ENCODE measurements at regions not wholly inside any gene's neighbourhood (a gene's known extent, or its start where the extent isn't known, plus 50 kb on each side); places are given as distances from the start of the nearest gene placed in this dataset.

DNA sequence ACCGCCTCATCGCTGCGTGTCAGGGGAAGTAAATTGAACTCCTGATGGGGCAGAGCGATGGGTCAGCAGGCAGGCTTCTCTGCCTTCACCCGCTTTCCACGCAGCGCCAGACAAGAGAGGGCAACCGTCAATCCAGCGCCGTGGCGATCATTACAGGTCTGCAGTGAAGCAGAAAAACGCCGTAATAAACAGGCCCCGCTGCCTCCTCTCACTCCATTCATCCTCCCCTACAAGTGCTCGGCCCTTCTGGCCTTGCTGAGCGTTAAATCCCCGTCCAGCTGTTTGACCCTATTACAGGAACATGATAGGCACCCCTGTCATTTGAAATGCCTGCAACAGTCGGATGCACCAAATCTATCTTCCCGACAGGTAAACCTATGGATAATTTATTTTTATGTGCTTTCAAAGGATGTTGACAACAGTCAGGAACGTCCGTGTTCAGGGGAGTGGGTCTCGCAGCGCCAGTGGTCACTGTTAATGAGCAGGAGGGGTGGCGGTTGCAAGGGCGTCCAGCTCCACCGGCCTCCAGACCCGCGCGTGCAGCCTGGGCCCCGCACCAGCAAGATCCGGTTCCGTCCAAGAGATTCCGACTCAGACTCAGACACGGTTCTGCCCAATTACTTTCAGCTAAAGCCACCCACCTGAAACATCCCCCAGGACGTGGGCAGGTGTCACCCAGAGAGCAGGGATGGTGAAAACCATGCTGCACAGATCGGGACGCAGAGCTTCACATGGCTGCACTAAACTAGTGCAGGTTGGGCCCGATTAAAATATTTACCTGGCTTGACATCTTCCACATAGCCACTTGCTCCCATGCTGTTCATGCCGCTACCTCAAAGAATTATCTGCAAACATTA, 508.0 kb upstream of the MGMT start:
- no peak for DNase-seq (ENCODE audit: low read depth in 2 of 2)

DNA sequence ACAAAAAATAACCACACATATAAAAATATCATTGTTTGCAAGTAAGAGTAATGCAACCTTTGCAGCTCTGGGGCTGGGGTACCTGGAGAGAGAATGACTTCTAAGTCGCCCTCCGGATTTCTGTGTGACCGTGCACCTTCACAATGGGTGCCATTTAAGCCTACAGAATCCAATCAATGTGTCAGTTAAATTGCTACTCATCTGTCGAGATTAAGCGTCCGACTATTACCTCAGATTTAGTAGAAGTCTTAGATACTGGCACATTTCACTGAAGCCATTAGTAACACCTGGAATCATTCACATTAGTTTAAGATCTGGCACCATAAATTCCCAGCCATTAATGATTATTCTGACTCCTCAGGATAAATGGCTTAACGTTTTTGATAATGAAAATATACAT, 507.3 kb upstream of the MGMT start:
- DNase-seq (ENCODE audit: low read depth in 2 of 2) = no peak

DNA sequence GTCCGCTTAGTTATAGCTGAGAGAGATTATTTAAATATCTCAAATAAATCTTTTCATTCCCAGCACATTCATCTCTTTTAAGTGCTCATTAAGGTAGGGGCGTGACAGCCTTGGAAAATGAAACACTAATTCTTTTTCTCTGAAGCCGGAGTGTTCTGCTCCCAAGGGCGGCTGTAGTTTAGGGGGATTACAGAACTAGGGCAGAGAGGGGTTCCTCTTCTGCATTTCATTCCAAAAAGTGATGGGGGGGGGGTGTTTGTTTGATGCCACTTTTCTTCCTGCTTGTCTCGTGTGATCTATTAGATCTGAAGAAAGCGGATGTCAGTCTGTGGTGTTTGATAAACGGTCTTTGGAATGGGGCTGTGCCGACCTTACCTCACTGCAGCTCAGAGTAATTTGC, 506.5 kb upstream of the MGMT start:
- no peak for DNase-seq (ENCODE audit: low read depth in 2 of 2)

DNA sequence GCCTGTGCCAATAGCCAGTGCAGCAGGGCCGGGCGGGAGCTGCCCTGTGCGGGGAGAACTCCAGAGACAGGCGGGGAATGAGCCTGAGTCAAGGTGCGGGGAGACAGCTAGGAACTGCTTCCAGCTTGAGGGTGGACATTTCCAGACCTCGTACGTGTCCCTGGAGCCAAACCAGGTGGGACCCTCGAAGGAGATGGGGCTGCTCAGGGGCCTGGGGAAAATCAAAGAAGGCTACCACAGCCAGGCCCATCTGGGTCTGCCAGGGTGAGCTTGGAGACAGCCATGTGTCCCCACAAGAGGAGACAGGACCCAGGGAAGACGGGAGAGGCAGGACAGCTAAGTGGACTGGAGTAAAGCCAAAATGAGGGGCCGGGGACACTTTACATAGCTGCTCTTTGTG, 504.9 kb upstream of the MGMT start:
- DNase-seq (ENCODE audit: low read depth in 2 of 2) = no peak

DNA sequence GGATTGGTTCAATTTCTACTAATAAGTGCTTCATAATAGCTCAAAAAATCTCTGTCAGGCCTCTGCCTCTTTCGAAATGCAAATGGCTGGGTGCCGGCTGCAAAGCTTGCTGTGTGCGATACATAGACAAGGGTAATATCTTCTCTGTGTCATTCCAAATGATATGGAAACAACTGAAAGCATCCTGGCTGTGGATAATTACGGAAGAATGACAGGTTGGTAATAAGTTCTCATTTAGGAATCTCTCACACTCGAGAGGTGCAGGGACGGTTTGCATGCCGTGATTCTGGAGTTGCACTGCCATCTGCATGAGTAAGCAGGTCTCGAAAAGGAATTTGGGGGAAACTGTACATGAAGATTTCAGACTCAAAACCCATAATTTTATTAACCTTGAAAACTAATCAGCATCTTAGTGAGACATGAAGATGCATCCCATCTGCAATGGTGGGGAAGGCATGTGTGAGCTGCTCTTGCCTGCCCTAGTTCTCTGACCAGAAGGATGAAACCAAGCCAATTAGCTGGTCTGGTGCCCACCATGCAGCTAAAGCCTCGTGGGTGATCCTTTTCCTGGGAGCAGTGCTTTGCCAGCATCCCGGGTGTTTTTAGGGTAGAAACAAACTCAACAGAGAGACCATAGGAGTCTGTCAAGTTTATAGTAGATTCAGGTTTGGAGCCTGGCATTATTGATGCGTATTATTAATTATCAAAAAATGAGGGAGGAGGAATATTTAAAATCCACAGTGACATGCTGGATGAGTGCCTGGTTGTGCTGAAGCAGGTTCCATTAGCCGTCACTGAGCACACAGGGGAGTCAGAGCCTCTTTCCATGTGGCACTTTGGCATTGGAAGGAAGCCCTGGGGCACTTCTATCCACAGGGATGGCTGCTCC, 503.6 kb upstream of the MGMT start:
- no peak for DNase-seq (ENCODE audit: low read depth in 2 of 2)

DNA sequence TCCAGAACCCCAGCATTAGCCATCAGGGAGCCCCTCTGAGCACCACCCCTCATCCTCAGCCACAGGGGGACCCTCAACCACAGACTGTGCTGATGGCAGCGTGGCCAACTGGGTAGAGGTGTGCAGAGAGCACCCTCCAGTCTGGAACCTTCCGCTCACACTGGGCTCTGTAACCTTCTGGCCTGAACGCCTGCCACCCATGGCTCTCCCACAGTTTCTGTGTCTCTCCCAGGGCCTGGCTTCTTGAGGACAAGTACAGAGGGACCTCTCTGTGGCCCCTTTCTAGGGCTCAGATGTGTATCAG, 503.0 kb upstream of the MGMT start:
- no peak for DNase-seq (ENCODE audit: low read depth in 2 of 2)

DNA sequence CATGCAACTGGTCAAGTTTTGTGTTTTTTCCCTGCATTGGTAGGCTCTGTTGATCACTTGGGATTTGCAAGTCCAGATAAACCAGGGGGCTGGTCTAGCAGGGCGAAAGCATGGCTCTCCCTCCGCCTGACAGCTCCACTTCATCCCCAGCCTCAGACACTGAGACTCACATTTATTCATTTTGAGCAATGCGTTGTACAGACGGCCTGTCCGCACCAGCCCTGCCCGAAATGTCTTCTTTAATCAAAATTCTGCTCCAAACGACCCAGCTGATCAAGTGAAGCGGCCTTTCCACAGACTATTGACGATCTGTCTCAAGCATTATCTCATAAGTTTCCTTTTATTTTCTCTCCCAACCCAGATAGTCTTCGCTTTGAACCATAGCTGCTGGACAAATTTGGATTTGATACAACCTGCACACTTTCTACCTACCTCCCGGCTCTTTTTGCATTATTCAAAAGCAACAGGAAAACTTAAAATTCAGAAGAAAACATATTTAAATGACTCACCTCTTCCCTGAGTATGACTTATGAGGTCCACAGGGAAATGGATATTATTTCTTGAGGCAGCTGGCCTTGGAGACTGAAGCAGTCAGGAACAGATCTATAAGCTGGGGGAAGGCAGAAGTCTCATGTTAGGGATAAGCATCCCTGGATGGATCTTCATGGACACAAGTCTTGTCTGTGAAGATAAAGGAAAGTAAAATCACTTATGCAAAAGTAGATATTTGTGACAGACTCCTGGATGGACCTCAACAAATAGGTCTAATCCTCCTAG, 498.9 kb upstream of the MGMT start:
- no peak for DNase-seq (ENCODE audit: low read depth in 2 of 2)

DNA sequence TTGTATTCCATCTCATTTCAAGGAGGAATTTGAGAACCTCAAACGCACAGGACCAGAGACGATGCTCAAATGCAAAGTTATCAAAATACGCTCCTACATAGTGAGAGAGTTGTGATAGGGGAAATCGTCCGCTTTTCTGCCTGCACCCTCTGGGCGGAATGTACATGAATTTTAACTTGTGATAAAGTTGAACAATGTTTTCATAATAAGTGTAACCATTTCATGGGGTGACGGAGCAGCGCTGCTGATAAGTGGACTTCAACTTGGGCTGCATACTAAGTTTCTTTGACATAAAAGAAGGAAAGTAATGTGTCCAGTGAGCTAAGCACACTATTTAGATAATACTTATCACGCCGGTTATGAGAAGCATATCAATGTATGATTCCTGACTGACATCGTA, 497.5 kb upstream of the MGMT start:
- DNase-seq (ENCODE audit: low read depth in 2 of 2) = no peak

DNA sequence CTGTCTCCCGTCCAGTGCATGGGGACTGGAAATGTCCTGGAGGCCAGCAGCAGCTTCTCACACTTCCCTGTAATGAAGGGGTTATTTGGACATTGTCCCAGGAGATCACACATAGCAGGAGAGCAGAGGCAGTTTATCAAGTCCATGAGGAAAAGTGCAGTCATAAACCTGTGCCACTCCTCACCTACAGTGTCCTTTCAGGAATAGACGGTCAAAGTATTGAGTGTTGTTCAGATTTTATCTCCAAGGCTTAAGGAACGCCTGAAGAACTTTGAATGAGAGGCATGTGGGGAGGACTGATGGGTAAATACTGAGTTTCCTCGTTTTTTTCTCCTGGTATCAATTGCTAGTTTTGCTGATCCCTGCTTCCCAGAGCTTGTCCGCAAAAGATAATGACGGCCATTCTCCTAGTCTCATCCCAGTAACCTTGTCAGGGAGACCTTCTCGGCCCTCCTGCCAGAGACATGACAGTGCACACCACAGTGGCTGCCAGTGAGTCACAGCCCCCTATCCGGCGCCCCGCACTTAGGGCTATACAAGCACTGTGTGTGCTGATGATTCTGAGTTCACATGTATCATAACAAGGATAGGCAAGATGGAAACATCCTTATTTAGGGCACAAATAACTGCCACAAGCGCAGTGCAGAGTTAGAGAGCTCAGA, 495.5 kb upstream of the MGMT start:
- no peak for DNase-seq (ENCODE audit: low read depth in 2 of 2)

DNA sequence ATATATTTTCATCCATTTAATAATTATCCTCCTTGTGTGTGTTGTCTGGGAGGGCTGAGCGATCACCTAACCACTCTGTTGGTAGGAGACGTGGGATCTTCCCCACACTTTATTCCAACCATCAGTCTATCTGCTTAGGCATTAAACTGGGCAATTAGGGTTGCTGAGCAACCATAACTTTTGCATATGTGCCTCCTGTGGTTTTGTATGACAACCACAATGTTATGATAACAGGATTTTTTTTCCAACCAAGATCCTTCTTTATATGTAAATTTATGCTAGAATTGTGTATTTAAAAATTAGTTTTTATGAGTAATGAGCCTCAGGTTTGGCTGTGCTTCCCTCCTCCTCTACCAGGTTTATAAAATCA, 495.0 kb upstream of the MGMT start:
- no peak for DNase-seq (ENCODE audit: low read depth in 2 of 2)

DNA sequence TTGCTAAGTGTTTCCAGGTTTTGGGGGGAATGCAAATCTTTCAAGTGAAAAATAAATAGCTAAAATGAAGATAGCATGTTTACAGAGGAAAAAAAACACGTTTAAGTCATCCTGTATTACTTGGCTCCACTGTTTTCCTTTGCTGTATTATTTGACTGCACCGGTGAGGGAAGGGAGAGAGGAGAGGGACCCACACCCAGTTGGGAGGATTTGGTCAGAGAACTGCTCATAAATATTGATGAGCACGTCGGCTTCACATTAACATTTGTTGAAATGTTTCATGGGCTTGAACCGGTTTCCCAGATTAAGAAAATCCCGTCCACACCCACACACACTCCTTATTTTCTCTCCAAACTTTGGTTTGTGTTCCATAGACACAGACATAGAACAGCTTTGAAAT, 493.8 kb upstream of the MGMT start:
- no peak for DNase-seq (ENCODE audit: low read depth in 2 of 2)

DNA sequence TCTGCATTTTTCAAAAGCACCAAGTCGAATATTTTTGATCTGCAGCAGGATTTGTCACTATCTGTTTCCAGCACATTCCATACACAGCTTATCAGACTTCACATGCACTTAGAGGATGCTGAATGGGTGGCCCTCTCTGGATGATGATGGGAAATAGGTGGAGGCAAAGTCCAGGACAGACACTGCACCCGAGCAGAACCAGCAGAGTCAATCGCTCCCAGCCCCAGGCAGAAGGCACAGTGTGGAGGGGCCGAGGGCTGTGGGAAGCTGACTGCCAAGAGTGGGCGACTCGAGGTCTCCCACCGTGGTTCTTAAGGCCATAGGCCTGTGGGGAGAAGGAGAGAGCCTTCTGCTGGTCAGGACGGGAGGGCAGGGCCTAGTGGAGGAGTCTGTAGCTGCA, 490.2 kb upstream of the MGMT start:
- no peak for DNase-seq (ENCODE audit: low read depth in 2 of 2)

DNA sequence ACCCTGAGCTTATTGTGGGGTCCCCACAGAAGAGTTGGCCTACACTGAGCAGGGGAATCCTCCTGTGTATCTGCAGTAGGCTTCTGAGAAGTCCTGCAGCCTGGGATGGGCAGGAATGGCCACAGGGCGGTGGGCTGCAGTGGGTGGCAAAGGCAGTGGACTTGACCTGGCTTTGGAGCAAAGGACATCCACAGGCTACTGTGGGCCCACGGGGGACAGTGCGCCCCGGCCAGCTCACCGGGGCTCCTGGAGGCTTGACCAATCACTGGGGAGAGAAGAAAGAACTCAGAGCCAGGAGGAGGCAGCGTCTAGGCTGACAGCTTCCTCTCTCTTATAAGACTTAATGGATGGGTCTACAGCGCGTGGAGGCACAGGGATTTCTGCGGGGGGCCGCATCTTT, 488.8 kb upstream of the MGMT start:
- no peak for DNase-seq (ENCODE audit: low read depth in 2 of 2)

DNA sequence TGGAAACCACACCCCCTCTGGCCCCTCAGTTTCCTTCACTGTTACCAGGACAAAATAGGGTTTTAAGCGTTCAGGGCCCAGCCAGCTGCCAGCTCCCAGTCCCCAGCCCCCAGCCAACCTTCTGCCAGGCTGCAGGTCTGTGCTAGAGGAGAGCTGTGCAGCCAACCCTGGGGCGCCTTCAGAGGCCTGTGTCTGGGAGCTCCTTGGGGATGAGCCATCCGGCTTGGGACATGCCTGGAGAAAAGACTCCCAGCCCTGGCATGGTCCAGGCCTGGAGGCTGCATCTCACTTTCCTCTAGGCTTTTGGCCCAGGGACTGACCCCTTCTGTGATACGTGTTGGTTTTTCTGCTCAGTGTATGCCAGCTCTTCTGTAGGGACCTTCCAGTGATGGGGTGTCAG, 487.6 kb upstream of the MGMT start:
- no peak for DNase-seq (ENCODE audit: low read depth in 2 of 2)

DNA sequence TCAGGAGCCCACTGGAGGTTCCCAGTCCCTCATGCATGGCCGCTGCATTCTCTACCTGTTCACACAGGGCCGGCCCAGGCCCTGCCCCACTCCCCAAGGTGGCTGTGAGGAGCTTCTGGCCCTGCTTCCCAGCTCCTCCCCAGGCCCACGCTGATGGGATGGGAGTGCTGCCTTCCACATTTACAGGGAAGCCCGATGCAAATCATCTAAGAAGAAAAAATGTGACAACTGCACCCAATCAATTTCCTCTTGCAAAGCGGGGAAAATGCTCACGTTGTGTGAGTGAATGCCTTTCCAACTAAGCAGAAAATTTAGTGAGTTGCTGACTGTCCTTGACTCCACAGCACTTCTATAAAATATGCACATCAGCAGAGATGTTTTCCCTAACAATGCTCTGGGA, 485.8 kb upstream of the MGMT start:
- DNase-seq (ENCODE audit: low read depth in 2 of 2) = no peak

DNA sequence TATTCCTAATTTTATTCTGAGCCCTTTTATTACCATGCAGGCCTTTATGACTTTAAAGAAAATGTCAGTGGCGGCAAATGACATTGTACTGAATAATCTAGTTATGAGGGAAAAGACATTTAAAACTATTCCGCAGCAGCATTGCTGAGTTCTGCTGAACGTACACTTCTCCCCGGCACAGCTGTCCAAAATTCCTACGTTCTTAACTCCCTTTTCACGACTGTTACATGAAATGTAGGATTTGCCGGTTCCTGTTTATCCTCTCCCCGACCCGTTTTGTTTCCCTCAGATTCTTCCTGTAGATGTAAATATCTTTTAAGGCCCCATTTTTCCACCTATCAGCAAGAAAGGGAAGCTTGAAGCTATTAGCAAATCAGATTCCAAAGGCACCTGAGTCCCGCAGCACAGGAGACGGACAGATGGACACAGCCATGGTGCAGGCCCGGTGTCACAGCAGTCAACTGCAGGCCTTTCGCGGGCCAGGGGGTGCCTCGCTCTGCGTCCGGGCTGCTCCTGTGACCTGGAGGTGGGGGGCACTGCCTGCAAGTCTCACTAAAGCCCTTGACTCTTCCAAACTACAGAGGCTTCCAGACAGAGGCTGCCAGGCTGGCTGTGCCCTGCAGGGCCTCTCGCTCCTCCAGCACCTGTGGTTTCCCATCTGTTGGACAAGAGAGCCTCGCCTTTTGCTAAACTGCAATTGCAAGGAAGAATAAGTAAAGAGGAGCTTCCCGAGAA, 485.0 kb upstream of the MGMT start:
- no peak for DNase-seq (ENCODE audit: low read depth in 2 of 2)

DNA sequence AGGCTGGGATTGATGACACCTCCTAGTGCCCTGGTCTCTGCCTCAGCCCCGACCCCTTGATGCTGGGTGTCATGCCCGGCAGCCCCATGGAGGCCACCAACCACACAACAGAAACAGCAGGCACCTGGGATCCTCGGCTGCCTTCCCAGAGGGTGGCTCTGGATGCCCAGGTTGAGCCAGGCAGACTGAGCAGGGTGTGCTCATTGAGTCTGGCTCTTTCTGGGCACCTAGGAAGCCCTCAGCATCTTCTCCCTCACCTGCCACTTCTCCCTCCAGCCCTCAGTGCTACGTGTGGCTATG, 484.5 kb upstream of the MGMT start:
- no peak for DNase-seq (ENCODE audit: low read depth in 2 of 2)

DNA sequence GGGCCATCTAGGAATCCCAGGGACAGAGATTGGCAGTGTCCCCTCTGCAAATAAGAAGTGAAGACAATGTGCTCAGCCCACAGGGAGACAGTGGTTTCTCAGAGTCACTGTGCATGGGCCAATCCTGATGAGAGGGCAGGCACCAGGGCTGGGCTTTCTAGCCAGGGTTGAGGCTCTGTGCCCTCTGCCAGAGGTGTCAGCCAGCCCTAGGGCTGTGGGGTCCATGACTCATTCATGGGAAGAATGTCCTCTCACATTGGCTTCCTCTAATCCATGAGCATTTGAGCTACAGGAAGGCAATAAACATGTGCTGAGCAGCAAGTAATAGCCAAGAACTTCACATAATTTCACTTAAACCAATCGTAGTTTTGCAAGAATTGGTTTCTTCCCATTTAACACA, 482.0 kb upstream of the MGMT start:
- no peak for DNase-seq (ENCODE audit: low read depth in 2 of 2)

DNA sequence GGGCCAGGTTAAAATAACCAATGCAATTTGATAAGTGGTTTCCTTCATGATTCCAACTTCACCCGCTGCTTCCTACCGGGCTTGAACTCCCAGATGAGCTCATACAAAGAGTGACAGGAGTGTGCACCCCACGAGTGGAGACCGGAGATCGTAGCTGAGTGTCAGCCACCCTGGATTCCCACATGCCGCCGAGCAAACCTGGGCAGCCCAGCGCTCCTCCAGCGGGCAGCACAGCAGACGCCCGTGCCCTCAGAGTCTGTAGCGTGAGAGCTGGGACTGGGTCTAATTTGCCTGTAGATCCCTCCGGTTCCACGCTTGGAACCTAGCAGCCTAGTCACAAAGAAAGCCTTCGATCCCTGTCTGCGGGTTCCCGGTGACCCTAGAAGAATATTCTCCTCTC, 476.1 kb upstream of the MGMT start:
- no peak for DNase-seq (ENCODE audit: low read depth in 2 of 2)

DNA sequence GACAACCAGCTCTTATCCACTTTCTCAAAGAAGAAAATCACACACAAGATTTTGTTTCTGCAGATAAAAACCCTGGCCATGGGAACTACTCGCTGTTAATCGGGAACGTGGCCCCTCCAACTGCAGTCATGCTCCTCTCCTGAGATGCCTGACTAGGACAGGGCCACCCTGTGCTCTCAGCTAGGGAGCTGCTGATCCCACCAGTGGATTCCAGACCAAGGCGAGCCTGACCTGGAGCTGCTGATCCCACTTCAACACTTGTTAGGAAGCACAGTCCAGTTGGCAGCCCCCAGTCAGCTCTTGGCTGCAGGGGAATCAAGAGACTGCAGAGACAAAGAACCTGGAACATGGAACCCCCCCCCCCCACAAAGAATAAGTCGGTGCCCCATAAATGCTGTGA, 474.3 kb upstream of the MGMT start:
- no peak for DNase-seq (ENCODE audit: low read depth in 2 of 2)

DNA sequence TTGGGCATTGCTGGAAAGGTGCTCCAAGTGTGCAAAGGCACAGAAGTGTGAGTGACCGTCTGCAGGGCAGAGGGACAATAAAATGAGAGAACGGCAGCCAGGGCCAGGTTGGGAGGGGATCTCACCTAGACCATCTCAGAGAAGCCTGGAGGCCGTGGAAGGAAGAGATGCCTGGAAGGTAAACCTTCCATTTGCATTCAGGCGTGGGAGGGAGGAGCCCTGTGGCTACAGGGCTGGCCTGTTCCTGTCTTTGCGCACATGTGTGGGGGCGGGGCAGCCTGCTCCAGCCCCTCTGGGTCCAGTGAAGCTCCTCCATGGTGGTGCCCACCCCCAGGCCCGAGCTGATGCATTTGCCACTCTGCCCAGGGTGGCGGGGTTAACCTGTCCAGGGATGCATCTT, 473.6 kb upstream of the MGMT start:
- no peak for DNase-seq (ENCODE audit: low read depth in 2 of 2)

Data from dermis microvascular lymphatic vessel endothelial cell (primary cell).